Right atrium auricular region (tissue), 2 donors: ENCODE measurements at regions not wholly inside any gene's neighbourhood (a gene's known extent, or its start where the extent isn't known, plus 50 kb on each side); places are given as distances from the start of the nearest gene placed in this dataset.

Source experiments
- DNase-seq: peaks from one replicate; pipeline ENCODE4 v3.0.0-alpha.2; 2019; ENCODE audit warnings: low spot score
- H3K27ac ChIP-seq, 2 donors: fragments of 200-600 bp; sonication (generic); 1 replicate in 1 of 2; 2 replicates in 1 of 2; pipeline ENCODE4 v1.5.1; 2016 to 2019
- H3K27me3 ChIP-seq, 2 donors: fragments of 200-600 bp; sonication (generic); one replicate each; pipeline versions ENCODE4 v1.5.1 to v1.6.0; 2017 to 2019
- H3K36me3 ChIP-seq: fragments of 200-600 bp; sonication (generic); one replicate; pipeline ENCODE4 v1.5.1; 2016
- H3K4me1 ChIP-seq, 2 donors: fragments of 200-600 bp; sonication (generic); one replicate each; pipeline versions ENCODE4 v1.5.1 to v1.6.0; 2017 to 2019
- H3K4me3 ChIP-seq, 2 donors: fragments of 200-600 bp; sonication (generic); 1 replicate in 1 of 2; 2 replicates in 1 of 2; pipeline ENCODE4 v1.5.1; 2017 to 2019; ENCODE audit warnings: mild to moderate bottlenecking in 1 of 2, moderate library complexity in 1 of 2
- H3K9me3 ChIP-seq, 2 donors: fragments of 200-600 bp; sonication (generic); one replicate each; pipeline ENCODE4 v1.5.1; 2019
- CTCF ChIP-seq, 2 donors: fragments of 200-600 bp; sonication (generic); IDR thresholded peaks; one replicate each; pipeline ENCODE4 v1.5.1; 2019; ENCODE audit warnings: antibody characterized with exemption in 2 of 2

- no peaks in the 10 kb centered on the region for H3K4me1 ChIP-seq
- peaks cover 0 to 9% of the 10 kb centered on the region in 2 donors for H3K9me3 ChIP-seq
- H3K27ac ChIP-seq: no peak overlapping the region
- no peaks in the 10 kb centered on the region for H3K36me3 ChIP-seq
- TF ChIP-seq CTCF (IDR thresholded peaks at IDR 0.05): no peak
- H3K27me3 ChIP-seq: no peaks in the 10 kb centered on the region
- DNase-seq: no peak
- H3K4me3 ChIP-seq: no peak overlapping the region
Measured at GRCh38 chr18:68418226-68418868, 296.6 kb downstream of the TMX3 start.

- Histone ChIP-seq H3K4me3 (no peak overlapping the region), H3K4me1 (no peaks in the 10 kb centered on the region), H3K27me3 (no peaks in the 10 kb centered on the region), H3K36me3 (no peaks in the 10 kb centered on the region), H3K27ac (no peak overlapping the region), H3K9me3 (peaks cover 0 to 9% of the 10 kb centered on the region in 2 donors)
- no peak for DNase-seq
- no peak for TF ChIP-seq CTCF (IDR thresholded peaks at IDR 0.05)
Measured at GRCh38 chr18:68417826-68418225, 297.1 kb downstream of the TMX3 start.

- H3K9me3 ChIP-seq: peaks cover 0 to 7% of the 10 kb centered on the region in 2 donors
- H3K27me3 ChIP-seq: no peaks in the 10 kb centered on the region
- no peak for TF ChIP-seq CTCF (IDR thresholded peaks at IDR 0.05)
- H3K27ac ChIP-seq: no peak overlapping the region
- H3K4me3 ChIP-seq: no peak overlapping the region
- H3K4me1 ChIP-seq: no peaks in the 10 kb centered on the region
- DNase-seq: no peak
- H3K36me3 ChIP-seq: no peaks in the 10 kb centered on the region
Measured at GRCh38 chr18:68417166-68417799, 297.6 kb downstream of the TMX3 start.

- Histone ChIP-seq H3K27me3 (no peaks in the 10 kb centered on the region), H3K36me3 (no peaks in the 10 kb centered on the region), H3K4me3 (no peak overlapping the region), H3K4me1 (no peaks in the 10 kb centered on the region), H3K9me3 (no peaks in the 10 kb centered on the region), H3K27ac (no peak overlapping the region)
- no peak for DNase-seq
- no peak for TF ChIP-seq CTCF (IDR thresholded peaks at IDR 0.05)
Measured at GRCh38 chr18:68414407-68414806, 300.5 kb downstream of the TMX3 start.

GRCh38 chr18:68409576-68409975 lies 305.3 kb downstream of the TMX3 start:
- Histone ChIP-seq H3K36me3 (no peaks in the 10 kb centered on the region), H3K4me1 (no peaks in the 10 kb centered on the region), H3K27ac (no peak overlapping the region), H3K27me3 (no peaks in the 10 kb centered on the region), H3K9me3 (no peaks in the 10 kb centered on the region), H3K4me3 (no peak overlapping the region)
- no peak for TF ChIP-seq CTCF (IDR thresholded peaks at IDR 0.05)
- DNase-seq: no peak

- Histone ChIP-seq H3K27ac (no peak overlapping the region), H3K9me3 (peaks cover 0 to 11% of the 10 kb centered on the region in 2 donors), H3K27me3 (no peaks in the 10 kb centered on the region), H3K4me1 (no peaks in the 10 kb centered on the region), H3K36me3 (no peaks in the 10 kb centered on the region), H3K4me3 (no peak overlapping the region)
- DNase-seq: no peak
- no peak for TF ChIP-seq CTCF (IDR thresholded peaks at IDR 0.05)
Measured at GRCh38 chr18:68406761-68407160, 308.1 kb downstream of the TMX3 start.
